Muscle layer of duodenum (tissue), 2 donors: ENCODE measurements at regions not wholly inside any gene's neighbourhood (a gene's known extent, or its start where the extent isn't known, plus 50 kb on each side); places are given as distances from the start of the nearest gene placed in this dataset.

Source experiments
- H3K27ac ChIP-seq: one replicate; pipeline ENCODE4 v1.7.0; 2013; ENCODE audit warnings: mild to moderate bottlenecking, low read length
- H3K27me3 ChIP-seq: one replicate; pipeline ENCODE4 v1.7.0; 2013; ENCODE audit warnings: low read depth, mild to moderate bottlenecking, control low read depth, low read length
- H3K36me3 ChIP-seq, 2 donors: one replicate each; pipeline ENCODE4 v1.7.0; 2013; ENCODE audit warnings: low read length in 2 of 2, control low read depth in 1 of 2, mild to moderate bottlenecking in 1 of 2; ENCODE audit not compliant: insufficient read depth in 2 of 2, control insufficient read depth in 1 of 2
- H3K4me1 ChIP-seq, 2 donors: one replicate each; pipeline ENCODE4 v1.7.0; 2013; ENCODE audit warnings: low read length in 2 of 2, mild to moderate bottlenecking in 2 of 2, control low read depth in 1 of 2, moderate library complexity in 1 of 2; ENCODE audit not compliant: insufficient read depth in 2 of 2, control insufficient read depth in 1 of 2
- H3K4me3 ChIP-seq, 2 donors: one replicate each; pipeline ENCODE4 v1.7.0; 2013; ENCODE audit warnings: low read length in 2 of 2, low read depth in 1 of 2, mild to moderate bottlenecking in 1 of 2
- H3K9me3 ChIP-seq, 2 donors: one replicate each; pipeline ENCODE4 v1.7.0; 2013; ENCODE audit warnings: low read length in 2 of 2, control low read depth in 1 of 2, mild to moderate bottlenecking in 1 of 2; ENCODE audit not compliant: control insufficient read depth in 1 of 2
- donor health status: healthy.

DNA sequence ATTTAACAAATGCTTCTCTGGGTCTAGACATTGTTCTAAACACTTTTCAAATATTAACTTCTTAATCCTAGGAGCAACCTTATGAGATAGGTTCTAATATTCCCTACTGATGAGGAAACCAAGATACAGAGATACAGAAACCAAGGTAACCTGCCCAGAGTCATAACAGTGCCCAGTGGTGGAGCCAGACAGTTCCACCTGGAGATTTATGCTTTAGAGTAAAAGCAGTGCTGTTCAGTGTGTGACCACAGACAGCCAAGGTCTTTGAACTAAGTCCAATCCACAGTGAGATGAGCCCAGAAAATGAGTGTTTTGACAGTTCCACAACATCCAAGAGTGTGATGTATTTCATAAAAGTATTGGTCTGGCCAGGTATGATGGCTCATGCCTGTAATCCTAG is 105.2 kb upstream of the UMPS start:
- Histone ChIP-seq H3K9me3 (no peaks in the 10 kb centered on the region), H3K27ac (no peak overlapping the region), H3K36me3 (no peaks in the 10 kb centered on the region), H3K4me3 (no peak overlapping the region), H3K4me1 (peaks cover 0 to 3% of the 10 kb centered on the region in 2 donors), H3K27me3 (no peaks in the 10 kb centered on the region)

DNA sequence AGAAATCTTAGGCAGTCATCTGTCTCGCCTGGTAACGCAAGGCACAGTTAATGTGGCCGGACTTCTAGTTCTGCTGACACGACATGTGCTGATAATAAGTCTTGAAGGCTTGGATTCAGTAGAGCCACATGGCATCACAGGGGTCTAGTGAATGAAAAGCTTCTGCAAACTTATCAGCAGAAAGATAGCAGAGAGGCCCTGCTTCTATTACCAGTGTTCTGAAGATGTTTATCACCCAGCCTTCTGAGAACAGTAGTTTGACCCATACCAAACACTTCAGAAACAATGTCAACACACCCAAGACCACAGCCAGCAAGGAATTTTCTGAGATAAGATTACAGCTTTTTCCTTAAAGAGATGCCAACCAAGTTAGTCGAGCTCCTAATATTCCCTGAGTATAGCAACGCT is 102.7 kb upstream of the UMPS start:
- Histone ChIP-seq H3K27ac (no peak overlapping the region), H3K4me3 (no peak overlapping the region), H3K9me3 (no peaks in the 10 kb centered on the region), H3K4me1 (no peaks in the 10 kb centered on the region), H3K27me3 (no peaks in the 10 kb centered on the region), H3K36me3 (no peaks in the 10 kb centered on the region)

DNA sequence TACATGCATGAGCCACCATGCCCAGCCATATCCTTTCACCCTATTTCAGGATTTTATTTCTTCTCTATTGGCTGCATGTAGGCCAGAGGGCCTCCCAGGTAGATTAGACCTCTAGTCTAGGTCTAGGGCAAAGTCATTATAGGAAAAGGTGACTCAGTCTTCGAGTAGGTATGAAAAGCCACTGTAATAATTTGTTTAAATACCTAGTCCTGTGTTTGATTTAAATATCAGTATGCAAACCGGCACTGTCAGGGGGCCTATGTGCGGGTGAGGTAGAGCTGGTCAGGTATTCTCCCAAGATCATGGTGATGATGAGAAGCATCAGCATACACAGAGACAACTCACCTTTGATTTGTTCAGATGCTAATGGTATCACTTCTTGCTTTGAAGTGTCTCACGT is 101.4 kb upstream of the UMPS start:
- no peaks in the 10 kb centered on the region for H3K36me3 ChIP-seq
- no peaks in the 10 kb centered on the region for H3K4me1 ChIP-seq
- no peak overlapping the region for H3K27ac ChIP-seq
- no peaks in the 10 kb centered on the region for H3K9me3 ChIP-seq
- no peak overlapping the region for H3K4me3 ChIP-seq
- no peaks in the 10 kb centered on the region for H3K27me3 ChIP-seq

DNA sequence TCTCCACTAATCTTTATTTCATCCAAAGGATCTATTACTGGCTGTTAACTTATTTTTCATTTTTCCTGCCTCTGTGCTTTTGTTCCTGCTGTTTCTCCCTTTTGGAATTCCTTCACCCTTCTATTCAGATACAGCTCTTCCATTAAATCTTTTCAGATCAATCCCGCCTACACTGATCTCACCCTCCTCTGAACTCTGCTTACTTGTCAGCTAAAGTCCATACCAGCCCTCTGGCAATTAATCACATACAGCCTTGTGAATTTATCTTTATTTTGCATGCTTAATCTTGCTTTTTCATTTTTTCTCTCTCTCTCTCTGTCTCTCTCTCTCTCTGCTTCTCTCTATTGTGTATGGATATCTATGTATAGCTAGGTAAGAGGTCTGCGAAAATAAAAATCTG is 100.8 kb upstream of the UMPS start:
- no peak overlapping the region for H3K4me3 ChIP-seq
- no peaks in the 10 kb centered on the region for H3K27me3 ChIP-seq
- no peaks in the 10 kb centered on the region for H3K9me3 ChIP-seq
- no peak overlapping the region for H3K27ac ChIP-seq
- H3K4me1 ChIP-seq = no peaks in the 10 kb centered on the region
- peaks cover 0 to 2% of the 10 kb centered on the region in 2 donors for H3K36me3 ChIP-seq

DNA sequence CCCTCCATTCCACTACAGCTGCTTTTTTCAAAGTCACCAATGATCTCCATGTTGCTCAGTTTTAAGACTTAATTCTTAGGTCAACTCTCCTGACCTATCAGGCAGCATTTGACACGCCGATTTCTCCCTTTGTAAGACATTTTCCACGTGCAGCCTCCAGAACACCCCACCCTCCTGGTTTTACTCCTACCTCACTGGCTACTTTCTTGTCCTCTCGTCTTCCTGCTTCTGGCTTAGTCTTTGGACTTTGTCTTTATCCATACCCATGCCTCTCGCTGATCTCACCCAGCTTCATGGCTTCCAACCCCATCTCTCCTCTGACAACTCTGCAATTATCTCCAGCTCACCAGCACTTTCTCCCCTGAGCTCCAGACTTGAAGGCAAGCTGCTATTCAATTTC is 99.3 kb upstream of the UMPS start:
- Histone ChIP-seq H3K4me3 (no peak overlapping the region), H3K9me3 (no peaks in the 10 kb centered on the region), H3K27ac (no peak overlapping the region), H3K4me1 (peaks cover 0 to 5% of the 10 kb centered on the region in 2 donors), H3K36me3 (peaks cover 0 to 8% of the 10 kb centered on the region in 2 donors), H3K27me3 (no peaks in the 10 kb centered on the region)

DNA sequence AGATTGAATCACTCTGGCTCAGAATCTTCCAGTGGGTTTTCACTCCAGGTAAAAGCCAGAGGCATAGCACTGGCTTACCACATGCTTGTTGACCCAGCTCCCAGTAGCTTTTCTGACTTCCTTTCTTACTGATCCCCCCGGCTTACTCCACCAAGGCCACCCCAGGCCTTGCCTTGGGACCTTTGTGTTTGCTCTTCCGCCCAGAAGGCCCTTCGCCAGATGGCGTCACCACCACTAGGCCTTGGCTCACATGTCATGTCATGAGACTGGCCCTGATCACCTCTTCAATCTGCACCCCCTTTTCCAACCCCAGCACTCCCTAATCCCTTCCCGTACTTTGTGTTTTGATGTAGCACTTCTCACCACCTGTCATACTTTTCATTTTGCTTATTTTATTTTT is 98.5 kb upstream of the UMPS start:
- Histone ChIP-seq H3K4me3 (no peak overlapping the region), H3K4me1 (peaks cover 0 to 9% of the 10 kb centered on the region in 2 donors), H3K27ac (no peak overlapping the region), H3K9me3 (no peaks in the 10 kb centered on the region), H3K36me3 (peaks cover 0 to 8% of the 10 kb centered on the region in 2 donors), H3K27me3 (no peaks in the 10 kb centered on the region)

DNA sequence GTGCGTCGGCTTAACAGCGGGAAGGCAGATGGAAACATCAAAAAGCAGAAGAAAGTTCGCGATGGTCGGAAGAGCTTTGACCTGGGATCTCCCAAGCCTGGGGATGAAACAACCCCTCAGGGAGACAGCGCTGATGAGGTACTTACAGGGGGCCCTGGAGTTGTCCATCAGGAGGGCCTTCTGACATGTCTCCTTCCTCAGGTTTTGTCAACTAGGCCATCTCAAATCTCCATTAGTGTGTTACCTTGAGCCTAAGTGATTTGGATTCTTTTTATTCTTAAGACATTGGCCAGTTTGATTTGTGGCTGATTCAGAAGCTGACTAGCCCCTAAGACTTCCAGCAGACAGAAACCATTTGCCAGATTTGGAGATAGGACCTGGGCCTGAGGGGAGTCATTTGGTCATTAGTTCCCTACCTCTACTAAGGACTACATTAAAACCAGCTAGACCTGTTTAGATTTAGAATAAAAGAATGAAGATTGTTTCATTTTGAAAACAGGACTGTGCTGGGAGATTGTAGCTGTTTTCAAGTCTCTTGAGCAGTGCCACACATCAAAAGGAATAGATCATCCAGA is 97.6 kb upstream of the UMPS start:
- no peak overlapping the region for H3K27ac ChIP-seq
- no peak overlapping the region for H3K4me3 ChIP-seq
- peaks cover 5 to 9% of the 10 kb centered on the region in 2 donors for H3K4me1 ChIP-seq

DNA sequence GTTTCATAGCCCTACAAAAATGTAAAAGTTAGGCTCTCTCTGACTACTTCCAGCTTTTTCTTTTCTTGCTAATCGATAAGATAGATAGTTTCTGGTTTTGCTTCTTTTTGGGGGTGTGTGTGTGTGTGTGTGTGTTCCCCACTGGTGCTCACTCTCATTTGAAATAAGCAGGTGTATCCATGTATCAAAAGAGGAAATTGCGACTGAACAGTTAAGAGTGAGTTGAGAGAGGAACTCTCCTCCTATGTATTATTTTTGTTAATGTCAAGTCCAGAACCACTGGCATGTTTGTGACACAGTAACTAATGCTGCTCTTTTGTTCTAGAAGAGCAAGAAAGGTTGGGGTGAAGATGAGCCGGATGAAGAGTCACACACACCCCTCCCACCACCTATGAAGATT is 96.7 kb upstream of the UMPS start:
- H3K4me3 ChIP-seq = no peak overlapping the region
- peaks cover 0 to 8% of the 10 kb centered on the region in 2 donors for H3K36me3 ChIP-seq
- H3K27me3 ChIP-seq = no peaks in the 10 kb centered on the region
- peaks cover 9 to 10% of the 10 kb centered on the region in 2 donors for H3K4me1 ChIP-seq
- H3K27ac ChIP-seq = no peak overlapping the region
- no peaks in the 10 kb centered on the region for H3K9me3 ChIP-seq

More for the DNA sequence above, 97.6 kb upstream of the UMPS start:
- H3K9me3 ChIP-seq = no peaks in the 10 kb centered on the region
- H3K36me3 ChIP-seq = peaks cover 0 to 8% of the 10 kb centered on the region in 2 donors
- no peaks in the 10 kb centered on the region for H3K27me3 ChIP-seq

DNA sequence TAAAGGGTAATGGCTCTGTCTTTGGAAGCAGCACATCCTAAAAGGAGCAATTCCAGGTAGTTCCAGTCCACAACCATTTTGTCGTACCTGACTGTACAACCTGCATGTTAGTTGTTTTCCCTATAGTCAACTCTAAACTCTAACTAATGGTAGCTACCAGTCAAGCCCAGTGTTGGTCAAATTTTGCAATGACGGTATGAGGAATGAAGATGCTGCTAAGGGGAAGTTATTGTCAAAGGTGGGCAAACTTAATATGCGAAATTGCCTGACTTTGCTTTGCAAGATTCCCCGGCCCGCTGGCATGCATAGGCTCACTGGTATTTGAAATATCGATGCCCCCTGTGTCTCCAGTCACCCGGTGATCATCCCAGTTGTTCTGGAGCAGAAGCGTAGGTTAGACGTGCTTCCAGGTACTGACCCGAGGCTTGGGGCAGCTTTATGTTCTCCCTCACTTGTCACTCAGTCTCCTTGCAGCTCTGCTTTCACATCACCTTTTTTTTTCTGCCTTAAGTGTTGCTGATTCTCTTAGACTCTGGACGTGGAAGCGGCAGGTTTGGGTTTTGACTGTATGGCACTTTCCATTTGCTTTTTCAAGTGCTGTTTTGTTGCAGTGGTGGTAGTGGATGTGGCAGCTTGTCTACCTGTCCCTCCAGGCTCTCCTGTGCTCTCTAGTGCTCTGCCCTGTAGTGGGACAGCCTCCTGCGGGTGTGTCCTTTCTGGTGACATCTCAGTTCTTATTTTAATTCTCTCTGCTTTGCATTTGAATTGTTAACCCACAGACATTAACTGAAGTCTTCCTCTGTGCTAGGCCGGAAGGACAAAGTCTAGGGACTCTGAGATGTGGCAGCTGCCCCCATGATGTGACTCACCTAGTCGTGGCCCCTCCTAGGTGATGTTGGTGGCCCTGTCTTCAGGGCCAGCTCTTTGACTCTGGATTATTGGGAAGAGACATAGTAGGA is 95.8 kb upstream of the UMPS start:
- H3K9me3 ChIP-seq = no peaks in the 10 kb centered on the region
- H3K4me3 ChIP-seq = no peak overlapping the region
- no peaks in the 10 kb centered on the region for H3K27me3 ChIP-seq
- H3K36me3 ChIP-seq = peaks cover 0 to 8% of the 10 kb centered on the region in 2 donors
- peak overlapping the region; percentile 54 for H3K27ac ChIP-seq
- peaks cover 9 to 10% of the 10 kb centered on the region in 2 donors for H3K4me1 ChIP-seq

DNA sequence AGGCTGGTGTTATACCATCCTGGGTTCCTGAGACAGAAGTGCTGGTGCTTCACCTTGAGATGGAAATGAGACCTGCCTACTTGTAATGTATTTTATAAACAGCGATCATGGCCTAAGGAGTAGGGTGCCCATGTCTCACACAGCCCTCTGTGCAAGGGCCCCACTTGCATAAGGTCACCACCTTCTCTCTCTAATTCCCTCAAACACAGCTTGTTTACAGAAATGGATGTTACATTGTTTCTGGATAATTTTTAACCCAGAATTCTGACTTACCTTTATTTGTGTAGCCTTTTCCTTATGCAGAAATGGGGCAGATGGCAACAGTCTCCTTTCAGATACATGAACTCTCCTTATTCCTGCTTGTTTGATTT is 95.1 kb upstream of the UMPS start:
- Histone ChIP-seq H3K4me1 (peaks cover 9 to 10% of the 10 kb centered on the region in 2 donors), H3K9me3 (no peaks in the 10 kb centered on the region), H3K4me3 (no peak overlapping the region), H3K27ac (peak overlapping the region; percentile 54), H3K27me3 (no peaks in the 10 kb centered on the region), H3K36me3 (peaks cover 0 to 8% of the 10 kb centered on the region in 2 donors)

DNA sequence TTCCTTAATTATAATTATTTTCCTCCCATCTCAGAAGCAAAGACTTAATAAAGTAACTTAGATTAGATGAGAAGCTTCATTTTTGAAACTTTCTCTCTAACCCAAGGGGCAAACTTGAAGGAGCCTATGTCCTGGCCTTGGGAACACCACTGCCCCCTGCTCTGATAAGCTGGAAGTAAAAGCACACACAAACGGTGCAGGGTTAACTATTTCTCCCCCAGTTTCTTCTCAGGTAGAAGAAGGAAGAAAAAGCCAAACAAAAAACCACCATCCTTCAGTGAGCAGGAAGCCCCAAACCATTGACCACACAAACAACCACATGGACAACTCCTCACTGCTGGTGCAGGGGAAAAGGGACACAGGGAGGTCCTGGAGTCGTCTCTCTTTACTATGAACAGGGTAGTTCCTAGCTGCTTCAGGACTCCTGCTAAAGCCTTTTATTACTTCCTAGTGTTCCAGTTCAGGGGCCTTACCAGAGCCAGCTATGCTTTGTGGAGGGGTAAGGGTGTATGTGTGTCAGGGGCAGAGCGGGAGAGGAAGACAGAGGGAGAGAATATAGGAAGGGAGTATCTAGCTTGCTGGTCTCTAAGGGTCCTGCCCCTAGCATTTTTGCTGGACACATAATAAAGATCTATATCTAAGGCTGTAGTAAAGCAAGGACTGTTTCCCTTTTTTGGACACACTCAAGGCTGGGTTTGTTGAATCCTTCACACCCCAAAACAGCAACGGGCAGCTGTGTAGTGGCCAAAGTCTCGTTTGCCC is 94.0 kb upstream of the UMPS start:
- H3K36me3 ChIP-seq = peaks cover 0 to 8% of the 10 kb centered on the region in 2 donors
- peak overlapping the region; percentile 81 for H3K27ac ChIP-seq

More for the DNA sequence above, 94.0 kb upstream of the UMPS start:
- Histone ChIP-seq H3K9me3 (no peaks in the 10 kb centered on the region), H3K4me3 (no peak overlapping the region), H3K27me3 (no peaks in the 10 kb centered on the region), H3K4me1 (peaks cover 9 to 10% of the 10 kb centered on the region in 2 donors)
